ENCODE measurements at regions not wholly inside any gene's neighbourhood (a gene's known extent, or its start where the extent isn't known, plus 50 kb on each side); places are given as distances from the start of the nearest gene placed in this dataset.
A peak's percentile ranks its signal among the peaks of the same experiment; 100 is the strongest.

DNA sequence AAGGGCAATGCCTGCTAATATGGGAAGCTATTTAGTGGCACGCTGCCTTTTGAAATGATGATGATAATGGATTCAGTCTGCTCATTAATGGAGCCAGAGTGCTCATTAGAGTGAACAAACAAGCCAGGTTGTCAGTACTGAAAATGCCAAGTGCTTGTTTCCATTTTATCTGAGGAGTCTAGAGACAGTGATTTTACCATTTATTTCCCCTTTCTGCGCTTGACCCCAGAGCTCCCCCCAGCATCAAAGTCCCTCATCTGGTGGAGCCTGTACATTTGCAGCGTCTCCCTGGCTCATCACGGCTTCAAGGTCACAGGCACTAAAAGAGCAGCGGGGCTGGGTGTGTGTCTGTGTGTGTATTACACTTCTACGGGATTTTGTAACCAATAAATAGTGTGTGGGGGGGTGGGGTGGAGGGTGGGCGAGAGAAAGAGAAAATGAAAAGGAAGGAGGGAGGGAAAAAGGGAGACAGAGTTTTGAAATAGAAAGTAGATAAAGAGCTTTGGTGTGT lies 553.8 kb downstream of the TFEC start:
- peak in 1 of 2 donors; percentile 6 for DNase-seq (ENCODE audit: low read depth in 2 of 2)

DNA sequence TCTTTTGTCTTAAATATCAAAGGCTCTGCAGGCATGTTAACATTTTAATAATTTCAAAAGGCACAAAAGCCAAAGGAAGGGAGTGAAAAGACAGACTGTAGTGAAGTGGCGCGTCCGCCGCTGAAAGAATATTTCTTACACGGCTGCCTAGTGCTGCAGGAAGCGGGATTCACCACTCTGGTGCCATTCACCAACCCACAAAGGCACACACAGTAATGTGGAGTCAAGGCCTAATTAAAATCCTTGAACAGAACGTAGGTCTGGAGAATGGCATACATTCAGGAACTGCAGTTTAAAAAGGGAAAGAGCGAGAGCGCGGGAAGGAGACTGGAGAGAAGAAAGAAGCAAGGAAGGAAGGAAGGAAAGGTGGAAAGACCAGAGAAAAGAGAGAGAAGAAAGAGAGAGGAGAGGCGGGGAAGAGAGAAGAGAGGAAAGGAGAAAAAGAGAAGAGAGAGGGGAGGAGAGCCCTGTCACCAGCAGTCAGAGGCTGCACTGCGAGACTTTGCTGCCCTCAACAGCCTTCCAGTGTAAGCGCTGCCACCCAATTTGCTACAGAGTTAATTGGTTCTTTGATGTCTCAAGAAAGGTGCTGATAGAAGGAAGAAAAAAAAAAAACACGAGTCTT lies 554.0 kb downstream of the MDFIC start:
- DNase-seq (ENCODE audit: low read depth in 2 of 2) = peak in 1 of 2 donors; percentile 10

DNA sequence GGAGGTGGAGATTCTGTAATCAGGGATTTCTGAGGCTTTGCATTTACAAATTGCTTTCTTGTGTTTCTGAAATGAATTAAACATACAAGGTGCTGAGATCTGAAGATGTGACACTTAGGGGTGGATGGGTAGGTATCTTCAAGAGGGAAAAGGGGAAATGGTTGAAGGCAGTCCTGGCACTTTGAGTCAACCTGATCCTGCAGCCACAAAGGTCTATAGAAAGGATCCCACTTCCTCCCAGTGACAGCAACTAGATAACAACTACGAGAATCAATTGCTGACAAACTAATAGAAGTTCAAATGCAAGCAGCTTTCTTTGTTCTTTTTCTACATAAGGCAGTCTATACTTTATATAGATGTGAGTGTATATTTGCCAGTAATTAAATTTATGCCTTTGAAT lies 553.3 kb downstream of the MDFIC start:
- DNase-seq (ENCODE audit: low read depth in 2 of 2) = no peak

DNA sequence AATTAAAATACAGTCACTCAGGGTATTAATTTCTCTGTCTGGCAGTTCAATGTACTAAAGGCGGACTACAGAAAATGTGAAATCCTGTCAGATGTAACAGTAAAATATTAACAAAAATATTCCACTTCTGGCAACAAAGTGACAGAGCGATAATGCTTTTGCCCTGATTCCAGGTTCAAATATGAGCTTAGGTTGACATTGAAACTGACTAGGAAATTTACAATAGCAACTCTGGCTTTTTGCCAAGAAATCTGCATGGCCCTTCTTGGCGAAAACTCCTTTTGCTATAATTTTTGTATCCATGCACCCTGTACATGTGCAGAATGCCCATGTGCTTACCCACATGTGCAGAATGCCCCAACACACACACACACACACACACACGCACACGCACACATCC lies 552.2 kb downstream of the MDFIC start:
- peak in 1 of 2 donors; percentile 5 for DNase-seq (ENCODE audit: low read depth in 2 of 2)

DNA sequence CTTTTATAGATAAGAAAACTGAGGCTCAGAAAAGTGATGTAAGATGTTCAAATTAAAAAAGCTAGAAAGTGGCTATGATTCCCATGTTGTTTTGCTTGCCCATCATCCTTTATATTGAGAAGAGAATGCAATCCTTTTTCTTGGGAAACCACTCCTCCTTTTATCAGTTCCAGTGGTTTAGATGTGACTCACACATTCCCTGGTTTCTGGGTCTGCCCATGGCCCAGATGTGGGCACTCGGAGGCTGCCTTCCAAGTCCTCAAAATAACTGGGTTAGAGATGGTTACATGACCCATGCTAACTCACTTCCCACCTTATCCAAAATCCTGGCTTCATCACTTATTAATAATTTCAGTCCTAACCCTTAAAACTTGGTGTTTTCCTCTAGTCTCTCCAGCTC lies 550.0 kb downstream of the MDFIC start:
- no peak for DNase-seq (ENCODE audit: low read depth in 2 of 2)

DNA sequence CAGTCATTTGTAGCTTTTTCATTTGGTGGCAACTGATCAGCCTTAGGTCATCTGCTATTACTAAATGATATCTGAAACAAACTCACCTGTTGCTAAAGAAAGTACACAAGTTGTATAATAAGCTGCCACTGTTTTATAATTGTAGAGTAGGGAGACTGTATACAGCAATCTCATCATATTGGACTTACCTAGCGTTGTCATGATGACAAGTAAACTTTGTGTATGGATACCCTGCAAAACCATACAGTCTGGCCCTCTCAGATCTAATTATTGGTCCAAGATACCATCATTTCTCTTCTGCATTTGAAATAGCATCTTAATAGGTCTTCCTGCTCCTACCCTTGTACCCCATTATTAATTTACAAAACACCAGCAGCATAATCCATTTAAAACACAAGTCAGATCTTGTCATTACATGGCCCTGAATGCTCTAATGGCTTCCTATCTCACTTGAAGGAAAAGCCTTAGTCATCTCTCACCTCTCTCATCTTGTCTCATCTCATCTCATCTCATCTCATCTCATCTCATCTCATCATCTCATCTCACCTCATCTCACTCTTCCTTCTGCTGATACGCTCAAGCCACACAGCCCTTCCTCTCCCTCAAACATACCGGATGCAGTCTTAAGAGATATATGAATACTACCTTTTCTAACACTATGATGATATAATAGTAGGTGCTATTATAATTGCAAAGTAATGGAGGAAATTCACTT lies 540.6 kb downstream of the MDFIC start:
- no peak for DNase-seq (ENCODE audit: low read depth in 2 of 2)

DNA sequence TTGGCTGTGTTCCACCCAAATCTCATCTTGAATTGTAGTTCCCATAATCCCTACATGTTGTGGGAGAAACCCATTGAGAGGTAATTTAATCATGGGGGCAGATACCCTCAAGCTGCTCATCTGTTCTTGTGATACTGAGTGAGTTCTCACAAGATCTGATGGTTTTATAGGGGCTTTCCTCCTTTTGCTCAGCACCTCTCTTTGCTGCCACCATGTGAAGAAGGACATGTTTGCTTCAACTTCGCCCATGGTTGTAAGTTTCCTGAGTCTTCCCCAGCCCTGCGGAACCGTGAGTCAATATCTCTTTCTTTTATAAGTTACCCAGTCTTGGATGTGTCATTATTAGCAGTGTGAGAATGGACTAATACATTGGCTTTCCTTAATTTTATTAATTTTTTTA lies 527.8 kb downstream of the MDFIC start:
- DNase-seq (ENCODE audit: low read depth in 2 of 2) = no peak

DNA sequence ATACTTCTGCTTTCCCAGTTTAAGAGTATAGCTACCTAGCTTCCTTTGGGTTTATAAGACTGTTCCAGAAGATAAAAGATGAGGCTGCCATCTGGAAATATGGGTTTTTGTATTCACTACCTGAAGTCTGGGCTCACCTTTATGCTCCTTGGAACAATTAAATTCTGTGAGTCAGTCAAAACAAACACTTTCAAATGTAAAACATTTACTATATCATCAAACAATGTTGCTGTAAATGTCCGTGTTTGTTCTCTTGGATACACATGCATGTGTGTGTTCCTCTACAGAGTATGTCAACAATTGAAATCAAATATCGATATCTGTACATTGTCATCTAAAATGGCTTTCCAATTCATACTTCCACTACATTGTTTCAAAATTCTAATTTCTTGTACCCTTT lies 525.6 kb downstream of the MDFIC start:
- no peak for DNase-seq (ENCODE audit: low read depth in 2 of 2)

DNA sequence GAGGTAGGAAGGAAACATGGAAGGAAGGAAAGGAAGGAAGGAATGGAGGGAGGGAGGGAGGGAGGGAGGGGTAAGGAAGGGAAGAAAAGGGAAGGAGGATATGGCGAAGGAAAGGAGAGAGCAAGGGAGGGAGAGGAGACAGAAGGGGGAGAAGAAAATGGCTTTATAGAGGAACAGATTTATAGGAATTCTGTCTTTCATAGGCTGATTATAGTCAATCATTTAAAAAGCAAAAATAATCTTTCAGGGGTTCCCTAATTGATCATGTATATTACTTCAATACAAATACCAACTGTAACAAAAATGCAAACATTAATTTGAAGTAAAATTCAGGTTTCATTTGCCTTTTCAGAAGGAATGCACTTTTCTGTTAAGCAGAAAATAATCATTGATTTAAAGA lies 519.1 kb downstream of the MDFIC start:
- DNase-seq (ENCODE audit: low read depth in 2 of 2) = no peak

DNA sequence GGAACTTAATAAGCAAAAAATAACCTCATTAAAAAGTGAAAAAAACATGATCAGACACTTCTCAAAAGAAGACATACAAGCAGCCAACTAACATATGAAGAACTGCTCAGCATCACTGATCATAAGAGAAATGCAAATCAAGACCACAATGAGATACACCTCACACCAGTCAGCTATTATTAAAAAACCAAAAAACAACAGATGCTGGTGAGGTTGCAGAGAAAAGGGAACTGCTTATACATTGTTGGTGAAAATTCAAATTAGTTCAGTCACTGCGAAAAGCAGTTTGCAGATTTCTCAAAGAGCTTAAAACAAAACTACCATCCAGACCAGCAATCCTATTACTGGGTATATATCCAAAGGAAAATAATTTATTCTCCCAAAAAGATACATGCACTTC lies 513.3 kb downstream of the MDFIC start:
- DNase-seq (ENCODE audit: low read depth in 2 of 2) = no peak

DNA sequence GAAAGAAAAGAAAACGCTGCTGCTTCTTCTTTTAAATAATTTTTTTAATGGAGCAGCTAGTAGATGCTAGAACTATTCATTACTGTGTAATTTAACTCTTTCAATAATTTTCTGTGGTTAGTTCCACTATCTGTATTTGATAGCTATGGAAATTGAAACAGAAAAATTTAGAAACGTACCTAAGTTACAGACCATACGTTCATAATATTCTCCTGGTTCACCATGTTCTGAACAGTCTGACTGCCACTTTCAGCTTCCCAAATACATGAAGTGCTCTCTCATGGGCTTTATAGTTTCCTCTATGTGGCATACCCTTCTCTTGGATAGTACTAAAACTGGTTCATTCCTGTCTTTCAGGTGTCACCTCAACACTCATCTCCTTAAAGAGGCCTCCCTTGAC lies 508.0 kb downstream of the MDFIC start:
- no peak for DNase-seq (ENCODE audit: low read depth in 2 of 2)

DNA sequence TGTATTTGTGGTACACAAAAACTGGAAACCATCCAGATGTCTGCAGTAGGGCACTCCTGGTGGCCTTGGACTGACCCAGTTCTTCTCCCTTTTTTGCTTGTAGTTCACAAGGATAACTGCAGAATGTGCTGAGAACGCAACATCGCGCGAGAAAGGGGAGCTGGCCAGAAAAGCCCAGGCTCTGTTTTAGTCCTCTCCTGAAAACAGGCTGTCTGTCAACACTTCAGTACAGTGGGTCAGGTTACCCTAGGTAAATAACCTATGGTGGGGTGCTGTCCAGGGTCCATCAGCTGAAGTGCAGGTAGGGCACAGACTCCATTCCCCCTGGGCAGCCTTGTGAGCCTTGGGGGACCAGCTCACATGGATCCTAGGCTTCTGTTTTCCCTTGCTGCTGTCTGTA lies 495.8 kb downstream of the MDFIC start:
- DNase-seq (ENCODE audit: low read depth in 2 of 2) = no peak

DNA sequence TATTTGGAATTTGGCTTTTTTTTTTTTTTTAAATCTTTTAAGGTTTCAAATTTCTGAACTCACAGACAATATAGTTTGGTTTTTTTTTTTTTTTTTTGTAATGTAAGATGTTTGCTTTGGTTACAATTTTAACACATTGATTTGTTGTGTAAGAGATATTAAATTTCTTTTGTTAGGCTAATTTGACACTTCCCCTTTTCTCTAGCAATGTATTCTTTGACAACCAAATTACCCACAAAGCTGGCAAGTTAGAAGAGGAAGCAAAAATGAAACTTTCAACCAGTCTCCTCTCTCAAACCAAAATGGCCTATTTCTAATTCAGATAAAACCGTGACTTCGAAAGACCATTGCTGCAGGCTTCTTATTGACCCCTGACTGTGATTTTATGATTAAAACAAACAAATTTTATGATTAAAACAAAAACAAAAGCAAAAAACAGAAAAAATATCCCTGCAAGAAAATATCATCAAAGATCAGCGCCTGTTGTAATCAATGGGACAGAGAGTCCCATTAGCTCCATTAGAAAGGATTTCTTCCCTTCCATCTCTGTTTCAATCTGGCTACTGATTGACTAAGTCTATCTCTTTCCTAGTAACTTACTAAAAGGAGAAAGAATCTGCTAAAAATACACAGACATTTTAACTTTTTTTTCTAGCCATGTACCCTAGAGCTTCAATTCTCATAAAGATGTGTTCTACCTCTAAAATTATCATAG lies 489.2 kb downstream of the MDFIC start:
- DNase-seq (ENCODE audit: low read depth in 2 of 2) = no peak

DNA sequence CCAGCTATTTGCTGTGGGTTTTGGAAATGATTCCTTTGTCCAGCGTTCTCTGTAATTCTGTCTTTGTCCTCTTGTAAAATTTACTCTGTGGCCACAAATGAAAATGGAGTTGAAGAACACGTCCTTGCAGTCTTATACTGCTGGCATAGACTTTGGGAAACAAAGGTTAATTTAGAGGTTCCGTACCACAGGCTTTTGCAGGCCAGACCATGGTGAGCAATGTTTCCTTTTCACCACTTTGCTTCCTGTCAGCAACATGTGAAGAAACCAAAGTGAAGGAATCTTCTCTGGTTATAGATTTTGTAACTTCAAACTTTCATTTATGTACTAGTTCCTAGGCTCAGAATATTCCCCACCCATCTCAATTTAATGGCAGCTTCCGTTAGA lies 488.5 kb downstream of the MDFIC start:
- DNase-seq (ENCODE audit: low read depth in 2 of 2) = peak in 1 of 2 donors; percentile 77

DNA sequence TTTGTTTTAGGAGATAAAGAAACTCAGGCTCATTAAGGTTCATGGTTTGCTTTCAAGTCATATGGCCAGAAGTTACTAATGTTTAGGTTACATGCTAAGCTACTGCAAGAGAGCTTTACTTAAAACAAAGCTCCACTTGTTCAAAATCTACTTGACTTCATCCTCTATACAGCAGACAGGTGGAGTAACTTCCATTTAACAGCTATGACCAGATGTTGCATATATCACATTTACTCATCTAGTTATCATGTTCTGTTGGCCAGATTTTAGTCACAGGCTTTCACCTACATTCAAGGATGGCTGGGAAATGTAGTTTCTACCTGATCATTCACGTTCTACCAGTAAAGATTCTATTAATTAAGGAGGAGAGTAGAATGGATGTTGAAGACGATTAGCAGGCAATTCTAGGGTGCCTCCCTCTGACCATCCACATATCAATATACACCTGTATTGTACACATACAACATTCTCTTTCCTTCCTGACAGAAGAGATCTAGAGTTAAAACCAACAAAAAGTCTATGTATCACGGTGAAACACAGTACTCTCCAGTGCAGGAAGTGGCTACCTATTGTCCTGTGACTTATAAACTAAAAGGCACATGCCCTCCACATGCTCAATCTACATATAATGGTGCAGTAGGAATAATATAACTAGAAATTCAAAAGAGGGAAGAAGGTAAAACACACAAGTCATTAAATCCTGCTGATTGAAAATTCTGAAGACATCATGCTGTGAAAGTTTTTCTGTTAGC lies 488.0 kb downstream of the MDFIC start:
- DNase-seq (ENCODE audit: low read depth in 2 of 2) = no peak

DNA sequence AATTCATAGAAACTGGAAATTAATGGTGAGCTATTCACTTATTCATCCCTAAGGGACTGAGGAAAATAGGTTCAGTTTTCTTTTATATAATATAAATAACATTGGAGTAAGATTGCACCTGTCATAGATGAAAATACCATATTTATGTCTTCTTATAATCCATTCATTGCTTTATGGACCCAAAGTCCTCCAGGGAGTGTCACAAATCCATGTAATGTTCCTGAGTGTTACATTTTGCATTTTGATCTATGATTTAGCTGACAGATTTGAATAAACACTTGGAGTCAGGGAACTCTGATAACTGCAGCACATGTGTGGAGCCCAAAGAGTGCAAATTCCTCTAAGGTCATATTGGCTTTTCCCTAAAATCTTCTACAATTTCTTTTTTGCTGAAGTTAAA lies 484.3 kb downstream of the MDFIC start:
- DNase-seq (ENCODE audit: low read depth in 2 of 2) = no peak

DNA sequence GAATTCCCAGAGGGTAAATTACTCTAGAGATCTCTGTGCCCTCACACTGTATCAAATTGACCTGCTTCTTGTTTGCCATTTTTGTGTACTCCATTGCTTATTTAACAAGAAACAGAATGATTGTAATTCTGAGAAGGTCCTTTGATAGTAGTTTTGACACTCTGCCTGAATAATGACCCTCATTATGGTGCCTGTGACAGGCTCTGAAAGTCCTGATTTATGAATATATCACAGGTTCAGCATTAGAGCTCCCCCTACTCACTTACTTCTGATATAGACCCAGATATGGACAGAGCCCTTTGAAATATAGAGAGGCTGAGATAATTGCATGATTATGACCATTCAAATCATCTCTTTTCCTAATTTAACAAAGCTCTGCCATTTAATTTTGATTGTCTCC lies 465.2 kb downstream of the MDFIC start:
- no peak for DNase-seq (ENCODE audit: low read depth in 2 of 2)

DNA sequence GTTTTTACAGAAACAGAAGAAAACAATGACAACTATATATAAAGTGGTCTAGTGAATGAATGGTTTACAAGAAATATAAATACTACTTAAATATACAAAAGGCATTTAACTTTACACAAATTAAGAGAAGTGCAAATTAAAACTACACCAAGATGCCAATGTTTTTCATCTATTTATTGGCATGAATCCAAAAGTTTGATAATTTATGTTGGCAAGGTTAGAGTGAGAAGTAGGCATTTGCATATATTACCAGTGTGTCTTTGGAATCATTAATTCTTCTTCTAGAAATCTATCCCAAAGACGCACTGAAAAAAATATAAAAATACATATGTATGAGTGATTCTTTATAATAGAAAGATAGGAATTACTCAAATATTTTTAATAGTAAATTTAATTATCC lies 457.4 kb downstream of the MDFIC start:
- DNase-seq (ENCODE audit: low read depth in 2 of 2) = no peak

DNA sequence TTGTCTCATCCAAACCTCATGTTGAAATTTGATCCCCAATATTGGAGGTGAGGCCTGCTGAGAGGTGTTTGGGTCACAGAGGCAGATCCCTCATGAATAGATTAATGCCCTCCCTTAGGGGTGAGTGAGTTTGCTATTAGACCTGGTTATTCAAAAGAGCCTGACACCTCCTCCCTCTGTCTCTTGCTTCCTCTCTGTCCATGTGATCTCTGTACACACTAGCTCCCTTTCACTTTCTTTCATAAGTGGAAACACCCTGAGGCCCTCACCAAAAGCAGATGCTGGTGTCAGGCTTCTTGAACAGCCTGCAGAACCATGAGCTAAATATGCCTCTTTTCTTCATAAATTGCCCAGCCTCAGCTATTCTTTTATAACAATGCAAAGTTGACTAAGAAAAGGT lies 447.1 kb downstream of the MDFIC start:
- DNase-seq (ENCODE audit: low read depth in 2 of 2) = no peak

DNA sequence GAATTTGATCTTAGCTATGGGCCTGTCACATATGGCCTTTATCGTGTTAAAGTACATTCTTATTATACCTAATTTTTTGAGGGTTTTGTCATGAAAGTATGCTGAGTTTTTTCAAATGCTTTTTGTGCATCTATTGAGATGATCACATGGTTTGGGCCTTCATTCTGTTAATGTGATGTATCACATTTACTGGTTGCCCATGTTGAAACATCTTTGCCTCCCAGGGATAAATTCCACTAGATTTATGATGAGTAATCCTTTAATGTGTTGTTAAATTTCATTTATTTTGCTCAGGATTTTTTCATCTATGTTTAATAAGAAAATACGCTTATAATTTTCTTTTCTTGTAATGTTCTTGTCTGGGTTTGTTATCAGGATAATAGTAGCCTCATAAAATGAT lies 442.0 kb downstream of the MDFIC start:
- no peak for DNase-seq (ENCODE audit: low read depth in 2 of 2)

DNA sequence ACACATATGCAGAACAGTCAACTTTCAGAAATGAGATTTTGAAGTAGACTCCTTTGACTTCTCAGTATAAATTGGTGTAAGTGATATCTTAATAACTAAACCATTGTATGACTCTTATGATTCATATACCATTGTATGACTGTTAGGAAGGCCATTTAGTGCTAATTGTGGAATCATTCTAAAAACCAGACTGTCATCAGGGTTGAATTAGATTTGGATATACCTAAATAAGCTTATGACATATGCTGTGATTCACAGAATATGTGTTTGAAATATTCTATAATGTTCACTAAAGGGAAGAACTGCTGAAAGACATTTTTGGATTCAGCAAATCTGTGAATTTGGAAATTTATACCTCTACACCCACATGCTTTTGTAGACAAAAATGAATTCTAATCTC lies 438.1 kb downstream of the MDFIC start:
- no peak for DNase-seq (ENCODE audit: low read depth in 2 of 2)

DNA sequence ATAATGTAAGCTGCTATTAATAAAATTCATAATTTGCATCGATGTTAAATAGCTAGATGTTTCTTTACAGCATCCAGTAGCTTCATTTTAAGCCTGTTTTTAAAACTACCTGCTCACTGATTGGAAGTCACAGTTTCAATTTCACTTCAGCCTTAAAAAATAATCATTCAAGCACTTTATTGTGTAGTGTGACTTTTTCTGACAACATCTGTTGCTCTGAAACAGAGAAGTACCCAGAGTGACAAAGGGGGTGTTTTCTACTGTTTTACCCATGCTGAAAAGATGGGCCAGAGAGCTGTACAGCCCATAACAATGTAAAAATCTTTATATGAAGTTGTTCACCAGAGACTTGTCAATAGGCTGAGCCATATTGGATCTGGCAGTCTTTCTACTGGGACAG lies 437.2 kb downstream of the MDFIC start:
- no peak for DNase-seq (ENCODE audit: low read depth in 2 of 2)

Measured in lung microvascular endothelial cell (primary cell).